K562 (cell line): ENCODE measurements at regions not wholly inside any gene's neighbourhood (a gene's known extent, or its start where the extent isn't known, plus 50 kb on each side); places are given as distances from the start of the nearest gene placed in this dataset.
A peak's percentile ranks its signal among the peaks of the same experiment; 100 is the strongest.

Experiments used
- ASH1L ChIP-seq: fragments of 450-650 bp; IDR thresholded peaks from 2 replicates; pipeline ENCODE4 v1.6.1; 2018; ENCODE audit warnings: borderline replicate concordance, mild to moderate bottlenecking, low read depth; ENCODE audit not compliant: partially characterized antibody
- CEBPB ChIP-seq: fragments of 450-650 bp; IDR thresholded peaks from 2 replicates; pipeline ENCODE4 v1.6.1; 2016; ENCODE audit warnings: missing genetic modification characterization, missing compliant biosample characterization
- DACH1 ChIP-seq: fragments of 450-650 bp; IDR thresholded peaks from 2 replicates; pipeline ENCODE4 v1.6.1; 2018; ENCODE audit not compliant: partially characterized antibody
- FOSL1 ChIP-seq: fragments of 200-800 bp; sonication (Bioruptor generic); conservative IDR thresholded peaks from 2 replicates; pipeline ENCODE4 v1.6.1; 2016; ENCODE audit warnings: missing genetic modification characterization, missing compliant biosample characterization
- GABPB1 ChIP-seq: sonication (generic); formaldehyde crosslinking; IDR thresholded peaks from 2 replicates; pipeline ENCODE4 v1.8.0; 2022; ENCODE audit warnings: mild to moderate bottlenecking, missing genetic modification reagents
- KAT7 ChIP-seq: sonication (generic); formaldehyde crosslinking; IDR thresholded peaks from 2 replicates; pipeline ENCODE4 v1.8.0; 2022; ENCODE audit warnings: missing genetic modification reagents, mild to moderate bottlenecking, borderline replicate concordance
- KDM5B ChIP-seq: fragments of 200-600 bp; sonication (generic); IDR thresholded peaks from 2 replicates; pipeline ENCODE4 v1.6.1; 2012; ENCODE audit warnings: low read depth, mild to moderate bottlenecking, moderate library complexity, low read length, control low read depth, inconsistent platforms; ENCODE audit not compliant: insufficient replicate concordance
- NCOA1 ChIP-seq: fragments of 450-650 bp; IDR thresholded peaks from 2 replicates; pipeline ENCODE4 v1.6.1; 2016; ENCODE audit warnings: low read depth
- NFATC3 ChIP-seq: fragments of 450-650 bp; IDR thresholded peaks from 2 replicates; pipeline ENCODE4 v1.6.1; 2017; ENCODE audit warnings: mild to moderate bottlenecking
- POLR3G ChIP-seq: IDR thresholded peaks from 2 replicates; pipeline ENCODE4 v1.6.1; 2011; ENCODE audit not compliant: insufficient read length, insufficient replicate concordance; ENCODE audit errors: extremely low read depth
- RBM17 ChIP-seq: fragments of 200-400 bp; formaldehyde crosslinking; IDR thresholded peaks from 2 replicates; pipeline ENCODE4 v1.6.1; 2017; ENCODE audit warnings: low read depth, mild to moderate bottlenecking, low read length, borderline replicate concordance
- RBM22 ChIP-seq: fragments of 200-400 bp; formaldehyde crosslinking; IDR thresholded peaks from 2 replicates; pipeline ENCODE4 v1.6.1; 2018; ENCODE audit warnings: low read length, low read depth; ENCODE audit not compliant: poor library complexity, severe bottlenecking
- SMARCB1 ChIP-seq: IDR thresholded peaks from 2 replicates; pipeline ENCODE4 v1.6.1; 2011; ENCODE audit warnings: improper control_type of control experiment, low read depth; ENCODE audit not compliant: insufficient read length
- SRSF1 ChIP-seq: fragments of 200-400 bp; formaldehyde crosslinking; IDR thresholded peaks from 2 replicates; pipeline ENCODE4 v1.6.1; 2017; ENCODE audit warnings: mild to moderate bottlenecking, low read depth, low read length, moderate library complexity
- TEAD2 ChIP-seq: fragments of 450-650 bp; IDR thresholded peaks from 2 replicates; pipeline ENCODE4 v1.6.1; 2016; ENCODE audit warnings: missing genetic modification characterization, control low read depth, missing compliant biosample characterization
- ZKSCAN3 ChIP-seq: fragments of 250-450 bp; sonication (Bioruptor Pico); IDR thresholded peaks from 2 replicates; pipeline ENCODE4 v1.4.0; 2020
- ZNF121 ChIP-seq: sonication (generic); formaldehyde crosslinking; conservative IDR thresholded peaks from 2 replicates; pipeline ENCODE4 v1.8.0; 2022; ENCODE audit warnings: missing genetic modification reagents
- ZNF124 ChIP-seq: sonication (generic); formaldehyde crosslinking; IDR thresholded peaks from 2 replicates; pipeline ENCODE4 v1.8.1; 2022; ENCODE audit warnings: missing genetic modification reagents
- ZNF217 ChIP-seq: sonication (generic); formaldehyde crosslinking; IDR thresholded peaks from 2 replicates; pipeline ENCODE4 v1.8.0; 2022; ENCODE audit warnings: mild to moderate bottlenecking, missing genetic modification reagents
- ZNF311 ChIP-seq: fragments of 250-450 bp; sonication (Bioruptor Pico); IDR thresholded peaks from 2 replicates; pipeline ENCODE4 v1.4.0; 2020; ENCODE audit warnings: mild to moderate bottlenecking, moderate library complexity
- ZNF347 ChIP-seq: fragments of 450-650 bp; formaldehyde crosslinking; IDR thresholded peaks from 2 replicates; pipeline ENCODE4 v1.4.0; 2020; ENCODE audit warnings: low read depth, mild to moderate bottlenecking, moderate library complexity
- ZNF408 ChIP-seq: fragments of 250-450 bp; sonication (Bioruptor Pico); IDR thresholded peaks from 2 replicates; pipeline ENCODE4 v1.4.0; 2020; ENCODE audit warnings: low read depth, mild to moderate bottlenecking, moderate library complexity
- ZNF41 ChIP-seq: fragments of 250-450 bp; sonication (Bioruptor Pico); conservative IDR thresholded peaks from 2 replicates; pipeline ENCODE4 v1.4.0; 2020; ENCODE audit warnings: mild to moderate bottlenecking
- ZNF431 ChIP-seq: sonication (generic); formaldehyde crosslinking; IDR thresholded peaks from 2 replicates; pipeline ENCODE4 v1.8.0; 2022; ENCODE audit warnings: mild to moderate bottlenecking, missing genetic modification reagents
- TF ChIP-seq, protein P1 (sequence below), 2 experiments: IDR thresholded peaks in 1 of 2; conservative IDR thresholded peaks in 1 of 2; 2 replicates each; pipeline ENCODE4 v1.6.1; 2016; ENCODE audit warnings: low read depth in 2 of 2, mild to moderate bottlenecking in 1 of 2, missing compliant biosample characterization in 1 of 2, missing genetic modification characterization in 1 of 2, moderate library complexity in 1 of 2
- TF ChIP-seq, protein P2 (sequence below): fragments of 250-450 bp; sonication (Bioruptor Pico); IDR thresholded peaks from 2 replicates; pipeline ENCODE4 v1.8.0; 2021; ENCODE audit warnings: moderate library complexity, mild to moderate bottlenecking, inconsistent platforms

DNA sequence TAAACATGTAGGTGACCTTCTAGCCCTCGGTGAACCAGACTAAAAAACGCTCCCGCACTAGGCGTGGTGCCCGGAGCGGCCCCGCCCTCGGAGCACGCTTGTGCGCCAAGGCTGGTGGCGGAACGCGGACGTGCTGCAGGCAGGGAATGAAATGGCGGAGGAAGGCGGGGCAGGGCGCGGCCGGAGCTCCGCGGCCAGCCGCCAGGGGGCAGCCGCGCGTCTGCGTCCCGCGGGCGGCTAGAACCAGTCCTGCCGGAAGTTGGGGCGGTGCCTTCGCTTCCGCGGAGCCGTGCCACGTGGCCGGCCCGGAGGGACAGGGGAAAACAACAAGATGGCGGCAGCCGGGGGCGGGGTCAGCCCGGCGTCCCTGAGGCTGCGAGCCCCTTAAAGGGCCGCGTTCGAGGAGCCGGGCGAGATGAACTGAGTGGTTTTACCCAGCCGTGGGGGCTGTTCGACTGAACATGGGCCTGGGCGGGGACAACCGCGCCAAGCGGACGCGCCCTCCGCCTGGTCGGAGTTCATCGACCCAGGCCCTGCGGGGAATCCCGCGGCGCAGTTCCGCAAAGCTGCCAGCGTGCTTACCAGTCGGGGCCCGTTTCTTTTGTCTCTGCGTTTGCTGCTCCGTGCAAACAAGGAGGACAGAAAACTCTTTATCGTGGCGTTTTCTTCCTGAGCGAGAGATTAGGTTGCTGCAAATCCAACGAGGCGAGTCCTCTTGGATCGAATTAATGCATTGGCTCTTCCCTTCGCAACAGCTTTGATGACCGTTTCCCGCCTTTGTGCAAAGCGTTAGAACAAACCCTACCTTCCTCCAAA lies 90.9 kb upstream of the CHD2 start (continued):
- no peak for TF ChIP-seq RBM17
- no peak for TF ChIP-seq CEBPB
- no peak for TF ChIP-seq NFATC3
- TF ChIP-seq ZNF311, result no peak
- TF ChIP-seq ZNF217, result no peak
- no peak for TF ChIP-seq ZKSCAN3
- TF ChIP-seq SRSF1, result no peak
- TF ChIP-seq GABPB1, result peak; percentile 96
- TF ChIP-seq POLR3G, result no peak
- TF ChIP-seq, protein P1, sequence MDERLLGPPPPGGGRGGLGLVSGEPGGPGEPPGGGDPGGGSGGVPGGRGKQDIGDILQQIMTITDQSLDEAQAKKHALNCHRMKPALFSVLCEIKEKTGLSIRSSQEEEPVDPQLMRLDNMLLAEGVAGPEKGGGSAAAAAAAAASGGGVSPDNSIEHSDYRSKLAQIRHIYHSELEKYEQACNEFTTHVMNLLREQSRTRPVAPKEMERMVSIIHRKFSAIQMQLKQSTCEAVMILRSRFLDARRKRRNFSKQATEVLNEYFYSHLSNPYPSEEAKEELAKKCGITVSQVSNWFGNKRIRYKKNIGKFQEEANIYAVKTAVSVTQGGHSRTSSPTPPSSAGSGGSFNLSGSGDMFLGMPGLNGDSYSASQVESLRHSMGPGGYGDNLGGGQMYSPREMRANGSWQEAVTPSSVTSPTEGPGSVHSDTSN (CRISPR knock-in tag; IDR thresholded peaks at IDR 0.05; ENCODE audit: low read depth), result no peak
- TF ChIP-seq, protein P1 (tag; conservative IDR thresholded peaks at IDR 0.05; ENCODE audit: low read depth), result no peak
- no peak for TF ChIP-seq ZNF121 (CRISPR knock-in tag)
- no peak for TF ChIP-seq TEAD2
- no peak for TF ChIP-seq ASH1L
- no peak for TF ChIP-seq ZNF41
- peak; percentile 95; the same call in 1 of the 2 replicates for TF ChIP-seq KAT7
- TF ChIP-seq SMARCB1, result peak; percentile 63
- TF ChIP-seq FOSL1 (tag), result peak; percentile 59
- TF ChIP-seq, protein P2, sequence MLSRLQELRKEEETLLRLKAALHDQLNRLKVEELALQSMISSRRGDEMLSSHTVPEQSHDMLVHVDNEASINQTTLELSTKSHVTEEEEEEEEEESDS, result no peak
- no peak for TF ChIP-seq ZNF124 (CRISPR knock-in tag)
- peak; percentile 70 for TF ChIP-seq KDM5B
- no peak for TF ChIP-seq ZNF408
- no peak for TF ChIP-seq RBM22
- TF ChIP-seq ZNF347 (CRISPR knock-in tag), result no peak
- no peak for TF ChIP-seq NCOA1
- TF ChIP-seq ZNF431 (CRISPR knock-in tag), result peak; percentile 69; the same call in 1 of the 2 replicates
- TF ChIP-seq DACH1, result no peak
